GM23338 (cell line): ENCODE measurements at regions not wholly inside any gene's neighbourhood (a gene's known extent, or its start where the extent isn't known, plus 50 kb on each side); places are given as distances from the start of the nearest gene placed in this dataset.

Experiments used
- ATAC-seq: fragments of 200-7000 bp; cut with Tn5 transposase; 3 replicates; pipeline ENCODE4 v1.9.1; 2020
- DNase-seq: peaks from one replicate; pipeline ENCODE4 v3.0.0-alpha.2; 2015; ENCODE audit warnings: low spot score
- H2AFZ ChIP-seq: fragments of 200-600 bp; sonication (generic); 2 replicates; pipeline ENCODE4 v1.8.0; 2016; ENCODE audit warnings: antibody characterized with exemption, mild to moderate bottlenecking, moderate library complexity
- H3F3A ChIP-seq: fragments of 200-600 bp; sonication (generic); replicated peaks from 2 replicates; pipeline ENCODE4 v1.8.0; 2017; ENCODE audit warnings: antibody characterized with exemption, mixed run types, low read depth
- H3K27ac ChIP-seq: fragments of 200-600 bp; sonication (generic); 2 replicates; pipeline ENCODE4 v1.6.1; 2016; ENCODE audit warnings: low read depth
- H3K27me3 ChIP-seq: fragments of 200-600 bp; sonication (generic); 2 replicates; pipeline ENCODE4 v1.8.0; 2016; ENCODE audit warnings: mild to moderate bottlenecking, mixed run types, moderate library complexity; ENCODE audit not compliant: insufficient read depth
- H3K36me3 ChIP-seq: fragments of 200-600 bp; sonication (generic); 2 replicates; pipeline ENCODE4 v1.8.0; 2016; ENCODE audit warnings: mild to moderate bottlenecking; ENCODE audit not compliant: insufficient read depth
- H3K4me1 ChIP-seq: fragments of 200-600 bp; sonication (generic); 2 replicates; pipeline ENCODE4 v1.8.0; 2016; ENCODE audit warnings: mild to moderate bottlenecking, moderate library complexity; ENCODE audit not compliant: insufficient read depth
- H3K4me2 ChIP-seq: fragments of 200-600 bp; sonication (generic); 2 replicates; pipeline ENCODE4 v1.7.1; 2017; ENCODE audit warnings: mixed run types
- H3K4me3 ChIP-seq: fragments of 200-600 bp; sonication (generic); 2 replicates; pipeline ENCODE4 v1.6.1; 2016; ENCODE audit warnings: mixed run types
- H3K79me2 ChIP-seq: fragments of 200-600 bp; sonication (generic); replicated peaks from 2 replicates; pipeline ENCODE4 v1.8.0; 2017; ENCODE audit warnings: mild to moderate bottlenecking; ENCODE audit not compliant: insufficient read depth
- H3K9me2 ChIP-seq: fragments of 200-600 bp; sonication (generic); 2 replicates; pipeline ENCODE4 v1.8.0; 2017; ENCODE audit not compliant: insufficient read depth
- H4K20me1 ChIP-seq: fragments of 200-600 bp; sonication (generic); replicated peaks from 2 replicates; pipeline ENCODE4 v1.8.0; 2017; ENCODE audit warnings: mild to moderate bottlenecking; ENCODE audit not compliant: insufficient read depth
- H3K27ac Mint-ChIP-seq: 2 replicates; pipeline ENCODE4 v1.8.0; 2020; ENCODE audit warnings: inconsistent platforms, mild to moderate bottlenecking, moderate library complexity, mixed read lengths
- H3K27me3 Mint-ChIP-seq: 3 replicates; pipeline ENCODE4 v1.8.0; 2022; ENCODE audit warnings: low read depth, mild to moderate bottlenecking, moderate library complexity, mixed read lengths, inconsistent platforms; ENCODE audit not compliant: insufficient read depth, poor library complexity
- H3K36me3 Mint-ChIP-seq: 3 replicates; pipeline ENCODE4 v1.8.0; 2021; ENCODE audit warnings: low read depth, mild to moderate bottlenecking, inconsistent platforms, moderate library complexity, mixed read lengths
- H3K4me1 Mint-ChIP-seq: 3 replicates; pipeline ENCODE4 v1.8.0; 2020; ENCODE audit warnings: mild to moderate bottlenecking, inconsistent platforms, mixed read lengths
- H3K4me3 Mint-ChIP-seq: 3 replicates; pipeline ENCODE4 v1.8.0; 2021; ENCODE audit warnings: moderate library complexity, mild to moderate bottlenecking, inconsistent platforms, mixed read lengths
- H3K9me3 Mint-ChIP-seq: 3 replicates; pipeline ENCODE4 v1.8.0; 2020; ENCODE audit warnings: moderate library complexity, mild to moderate bottlenecking, inconsistent platforms, mixed read lengths
- EZH2 ChIP-seq: fragments of 200-600 bp; sonication (generic); IDR thresholded peaks from one replicate; pipeline ENCODE4 v1.8.0; 2017; ENCODE audit warnings: antibody characterized with exemption, mild to moderate bottlenecking, low read depth; ENCODE audit not compliant: unreplicated experiment
- EZH2phosphoT487 ChIP-seq: fragments of 200-600 bp; sonication (generic); IDR thresholded peaks from one replicate; pipeline ENCODE4 v1.8.1; 2018; ENCODE audit warnings: antibody characterized with exemption; ENCODE audit not compliant: unreplicated experiment
- JUNB ChIP-seq: IDR thresholded peaks from one replicate; pipeline ENCODE4 v1.6.1; 2016; ENCODE audit warnings: antibody characterized with exemption; ENCODE audit not compliant: unreplicated experiment
- POLR2AphosphoS5 ChIP-seq: IDR thresholded peaks from 2 replicates; pipeline ENCODE4 v1.6.1; 2016; ENCODE audit warnings: antibody characterized with exemption, low read depth
- REST ChIP-seq: IDR thresholded peaks from one replicate; pipeline ENCODE4 v1.6.1; 2018; ENCODE audit warnings: antibody characterized with exemption; ENCODE audit not compliant: unreplicated experiment
- STAT1 ChIP-seq: IDR thresholded peaks from one replicate; pipeline ENCODE4 v1.6.1; 2016; ENCODE audit warnings: antibody characterized with exemption; ENCODE audit not compliant: unreplicated experiment
- ZNF114 ChIP-seq: fragments of 250-450 bp; sonication (Bioruptor Pico); IDR thresholded peaks from 2 replicates; pipeline ENCODE4 v1.5.0; 2020; ENCODE audit warnings: mild to moderate bottlenecking, moderate library complexity
- ZNF331 ChIP-seq: fragments of 250-450 bp; sonication (Bioruptor Pico); IDR thresholded peaks from 2 replicates; pipeline ENCODE4 v1.5.0; 2020; ENCODE audit warnings: low read depth, mild to moderate bottlenecking, moderate library complexity
- TF ChIP-seq, protein P1 (sequence below): IDR thresholded peaks from 2 replicates; pipeline ENCODE4 v1.6.1; 2016; ENCODE audit warnings: antibody characterized with exemption
- TF ChIP-seq, protein P2 (sequence below): fragments of 250-450 bp; sonication (Bioruptor Pico); IDR thresholded peaks from 2 replicates; pipeline ENCODE4 v1.5.0; 2020; ENCODE audit warnings: mild to moderate bottlenecking, moderate library complexity
- TF ChIP-seq, protein P3 (sequence below), 2 experiments: fragments of 200-600 bp in 1 of 2; sonication (generic) in 1 of 2; conservative IDR thresholded peaks; 2 replicates each; pipeline versions ENCODE4 v1.5.1 to v1.6.1; 2016 to 2017; ENCODE audit warnings: antibody characterized with exemption in 2 of 2, low read depth in 2 of 2, mild to moderate bottlenecking in 2 of 2, moderate library complexity in 1 of 2

DNA sequence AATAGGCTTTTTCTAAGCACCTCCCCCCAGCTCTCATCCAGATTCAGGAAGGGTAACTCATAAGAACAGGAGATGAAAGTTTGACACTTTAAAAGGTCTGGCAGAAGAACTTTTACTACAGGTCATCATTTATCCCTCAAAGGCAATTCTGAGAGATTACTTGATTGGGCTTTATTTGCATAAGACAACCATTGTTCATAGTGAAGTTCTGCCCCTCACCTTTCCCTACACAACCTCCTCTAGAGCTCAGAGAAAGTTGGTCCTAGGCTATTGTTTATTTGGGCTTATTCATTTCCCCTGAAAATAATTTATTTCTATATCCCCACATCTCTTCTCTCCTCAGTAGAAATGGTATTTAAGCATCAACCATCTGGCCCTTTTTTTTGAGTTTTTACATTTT lies 568.4 kb downstream of the ZNF608 start:
- H3K36me3 Mint-ChIP-seq = peaks cover 34% of the 10 kb centered on the region

More for the DNA sequence above, 568.4 kb downstream of the ZNF608 start:
- Mint-ChIP-seq H3K4me1 (no peaks in the 10 kb centered on the region), H3K27me3 (no peaks in the 10 kb centered on the region), H3K27ac (no peak overlapping the region), H3K4me3 (no peak overlapping the region), H3K9me3 (peaks cover 29% of the 10 kb centered on the region)
- Histone ChIP-seq H3K36me3 (no peaks in the 10 kb centered on the region), H3K27ac (no peak overlapping the region), H3K4me1 (peaks cover 9% of the 10 kb centered on the region; the same call in 1 of the 2 replicates), H3F3A (no peaks in the 10 kb centered on the region), H2AFZ (no peak overlapping the region), H3K4me3 (no peak overlapping the region), H3K27me3 (no peaks in the 10 kb centered on the region), H3K4me2 (0 out of 2 replicates have a peak overlapping the region, but pooled peaks have one; percentile 12), H3K79me2 (no peaks in the 10 kb centered on the region), H3K9me2 (no peaks in the 10 kb centered on the region; the same call in 1 of the 2 replicates), H4K20me1 (no peaks in the 10 kb centered on the region)
- ATAC-seq (no peak), DNase-seq (no peak)
- TF ChIP-seq, protein P1, sequence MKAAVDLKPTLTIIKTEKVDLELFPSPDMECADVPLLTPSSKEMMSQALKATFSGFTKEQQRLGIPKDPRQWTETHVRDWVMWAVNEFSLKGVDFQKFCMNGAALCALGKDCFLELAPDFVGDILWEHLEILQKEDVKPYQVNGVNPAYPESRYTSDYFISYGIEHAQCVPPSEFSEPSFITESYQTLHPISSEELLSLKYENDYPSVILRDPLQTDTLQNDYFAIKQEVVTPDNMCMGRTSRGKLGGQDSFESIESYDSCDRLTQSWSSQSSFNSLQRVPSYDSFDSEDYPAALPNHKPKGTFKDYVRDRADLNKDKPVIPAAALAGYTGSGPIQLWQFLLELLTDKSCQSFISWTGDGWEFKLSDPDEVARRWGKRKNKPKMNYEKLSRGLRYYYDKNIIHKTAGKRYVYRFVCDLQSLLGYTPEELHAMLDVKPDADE = no peak
- no peak for TF ChIP-seq EZH2
- TF ChIP-seq, protein P2, sequence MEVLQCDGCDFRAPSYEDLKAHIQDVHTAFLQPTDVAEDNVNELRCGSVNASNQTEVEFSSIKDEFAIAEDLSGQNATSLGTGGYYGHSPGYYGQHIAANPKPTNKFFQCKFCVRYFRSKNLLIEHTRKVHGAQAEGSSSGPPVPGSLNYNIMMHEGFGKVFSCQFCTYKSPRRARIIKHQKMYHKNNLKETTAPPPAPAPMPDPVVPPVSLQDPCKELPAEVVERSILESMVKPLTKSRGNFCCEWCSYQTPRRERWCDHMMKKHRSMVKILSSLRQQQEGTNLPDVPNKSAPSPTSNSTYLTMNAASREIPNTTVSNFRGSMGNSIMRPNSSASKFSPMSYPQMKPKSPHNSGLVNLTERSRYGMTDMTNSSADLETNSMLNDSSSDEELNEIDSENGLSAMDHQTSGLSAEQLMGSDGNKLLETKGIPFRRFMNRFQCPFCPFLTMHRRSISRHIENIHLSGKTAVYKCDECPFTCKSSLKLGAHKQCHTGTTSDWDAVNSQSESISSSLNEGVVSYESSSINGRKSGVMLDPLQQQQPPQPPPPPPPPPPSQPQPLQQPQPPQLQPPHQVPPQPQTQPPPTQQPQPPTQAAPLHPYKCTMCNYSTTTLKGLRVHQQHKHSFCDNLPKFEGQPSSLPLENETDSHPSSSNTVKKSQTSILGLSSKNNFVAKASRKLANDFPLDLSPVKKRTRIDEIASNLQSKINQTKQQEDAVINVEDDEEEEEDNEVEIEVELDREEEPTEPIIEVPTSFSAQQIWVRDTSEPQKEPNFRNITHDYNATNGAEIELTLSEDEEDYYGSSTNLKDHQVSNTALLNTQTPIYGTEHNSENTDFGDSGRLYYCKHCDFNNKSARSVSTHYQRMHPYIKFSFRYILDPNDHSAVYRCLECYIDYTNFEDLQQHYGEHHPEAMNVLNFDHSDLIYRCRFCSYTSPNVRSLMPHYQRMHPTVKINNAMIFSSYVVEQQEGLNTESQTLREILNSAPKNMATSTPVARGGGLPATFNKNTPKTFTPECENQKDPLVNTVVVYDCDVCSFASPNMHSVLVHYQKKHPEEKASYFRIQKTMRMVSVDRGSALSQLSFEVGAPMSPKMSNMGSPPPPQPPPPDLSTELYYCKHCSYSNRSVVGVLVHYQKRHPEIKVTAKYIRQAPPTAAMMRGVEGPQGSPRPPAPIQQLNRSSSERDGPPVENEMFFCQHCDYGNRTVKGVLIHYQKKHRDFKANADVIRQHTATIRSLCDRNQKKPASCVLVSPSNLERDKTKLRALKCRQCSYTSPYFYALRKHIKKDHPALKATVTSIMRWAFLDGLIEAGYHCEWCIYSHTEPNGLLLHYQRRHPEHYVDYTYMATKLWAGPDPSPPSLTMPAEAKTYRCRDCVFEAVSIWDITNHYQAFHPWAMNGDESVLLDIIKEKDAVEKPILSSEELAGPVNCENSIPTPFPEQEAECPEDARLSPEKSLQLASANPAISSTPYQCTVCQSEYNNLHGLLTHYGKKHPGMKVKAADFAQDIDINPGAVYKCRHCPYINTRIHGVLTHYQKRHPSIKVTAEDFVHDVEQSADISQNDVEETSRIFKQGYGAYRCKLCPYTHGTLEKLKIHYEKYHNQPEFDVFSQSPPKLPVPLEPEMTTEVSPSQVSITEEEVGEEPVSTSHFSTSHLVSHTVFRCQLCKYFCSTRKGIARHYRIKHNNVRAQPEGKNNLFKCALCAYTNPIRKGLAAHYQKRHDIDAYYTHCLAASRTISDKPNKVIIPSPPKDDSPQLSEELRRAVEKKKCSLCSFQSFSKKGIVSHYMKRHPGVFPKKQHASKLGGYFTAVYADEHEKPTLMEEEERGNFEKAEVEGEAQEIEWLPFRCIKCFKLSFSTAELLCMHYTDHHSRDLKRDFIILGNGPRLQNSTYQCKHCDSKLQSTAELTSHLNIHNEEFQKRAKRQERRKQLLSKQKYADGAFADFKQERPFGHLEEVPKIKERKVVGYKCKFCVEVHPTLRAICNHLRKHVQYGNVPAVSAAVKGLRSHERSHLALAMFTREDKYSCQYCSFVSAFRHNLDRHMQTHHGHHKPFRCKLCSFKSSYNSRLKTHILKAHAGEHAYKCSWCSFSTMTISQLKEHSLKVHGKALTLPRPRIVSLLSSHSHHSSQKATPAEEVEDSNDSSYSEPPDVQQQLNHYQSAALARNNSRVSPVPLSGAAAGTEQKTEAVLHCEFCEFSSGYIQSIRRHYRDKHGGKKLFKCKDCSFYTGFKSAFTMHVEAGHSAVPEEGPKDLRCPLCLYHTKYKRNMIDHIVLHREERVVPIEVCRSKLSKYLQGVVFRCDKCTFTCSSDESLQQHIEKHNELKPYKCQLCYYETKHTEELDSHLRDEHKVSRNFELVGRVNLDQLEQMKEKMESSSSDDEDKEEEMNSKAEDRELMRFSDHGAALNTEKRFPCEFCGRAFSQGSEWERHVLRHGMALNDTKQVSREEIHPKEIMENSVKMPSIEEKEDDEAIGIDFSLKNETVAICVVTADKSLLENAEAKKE (CRISPR knock-in tag) = no peak
- no peak for TF ChIP-seq REST
- no peak for TF ChIP-seq STAT1
- TF ChIP-seq POLR2AphosphoS5 = no peak
- TF ChIP-seq JUNB = no peak
- TF ChIP-seq, protein P3, sequence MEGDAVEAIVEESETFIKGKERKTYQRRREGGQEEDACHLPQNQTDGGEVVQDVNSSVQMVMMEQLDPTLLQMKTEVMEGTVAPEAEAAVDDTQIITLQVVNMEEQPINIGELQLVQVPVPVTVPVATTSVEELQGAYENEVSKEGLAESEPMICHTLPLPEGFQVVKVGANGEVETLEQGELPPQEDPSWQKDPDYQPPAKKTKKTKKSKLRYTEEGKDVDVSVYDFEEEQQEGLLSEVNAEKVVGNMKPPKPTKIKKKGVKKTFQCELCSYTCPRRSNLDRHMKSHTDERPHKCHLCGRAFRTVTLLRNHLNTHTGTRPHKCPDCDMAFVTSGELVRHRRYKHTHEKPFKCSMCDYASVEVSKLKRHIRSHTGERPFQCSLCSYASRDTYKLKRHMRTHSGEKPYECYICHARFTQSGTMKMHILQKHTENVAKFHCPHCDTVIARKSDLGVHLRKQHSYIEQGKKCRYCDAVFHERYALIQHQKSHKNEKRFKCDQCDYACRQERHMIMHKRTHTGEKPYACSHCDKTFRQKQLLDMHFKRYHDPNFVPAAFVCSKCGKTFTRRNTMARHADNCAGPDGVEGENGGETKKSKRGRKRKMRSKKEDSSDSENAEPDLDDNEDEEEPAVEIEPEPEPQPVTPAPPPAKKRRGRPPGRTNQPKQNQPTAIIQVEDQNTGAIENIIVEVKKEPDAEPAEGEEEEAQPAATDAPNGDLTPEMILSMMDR (conservative IDR thresholded peaks at IDR 0.05; ENCODE audit: low read depth in 2 of 2) = no peak
- no peak for TF ChIP-seq ZNF331 (CRISPR knock-in tag)
- no peak for TF ChIP-seq EZH2phosphoT487
- no peak for TF ChIP-seq ZNF114 (CRISPR knock-in tag)
